ENCODE measurements at regions not wholly inside any gene's neighbourhood (a gene's known extent, or its start where the extent isn't known, plus 50 kb on each side); places are given as distances from the start of the nearest gene placed in this dataset.

DNA sequence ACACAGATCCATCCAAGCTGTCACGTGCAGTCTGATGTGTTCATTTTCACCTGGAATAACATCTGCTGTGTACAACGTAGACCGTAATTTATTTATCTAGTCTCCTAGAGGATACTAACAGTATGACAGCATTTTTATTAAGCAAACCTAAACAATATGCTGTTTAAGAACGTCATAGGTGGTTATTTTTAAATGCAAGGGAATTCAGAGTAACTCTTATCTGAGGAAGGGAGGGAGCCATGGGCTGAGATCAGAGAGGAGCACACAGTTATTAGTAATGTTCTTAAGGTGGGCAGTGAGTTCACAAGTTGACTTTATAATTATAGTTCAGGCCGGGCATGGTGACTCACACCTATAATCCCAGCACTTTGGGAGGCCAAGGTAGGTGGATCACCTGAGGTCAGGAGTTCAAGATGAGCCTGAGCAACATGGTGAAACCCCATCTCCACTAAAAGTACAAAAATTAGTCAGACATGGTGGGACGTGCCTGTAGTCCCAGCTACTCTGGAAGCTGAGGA lies 193.6 kb downstream of the UACA start:
- Mint-ChIP-seq H3K4me1 (peaks cover 2% of the 10 kb centered on the region), H3K4me3 (no peak overlapping the region), H3K36me3 (peaks cover 4% of the 10 kb centered on the region), H3K9me3 (peaks cover 4% of the 10 kb centered on the region), H3K27me3 (peaks cover 8% of the 10 kb centered on the region), H3K27ac (no peak overlapping the region)
- DNase-seq (ENCODE audit: low spot score in 2 of 2) (no peak), ATAC-seq (ENCODE audit: low read depth) (no peak)

GRCh38 chr15:70569091-70569713 lies 194.2 kb downstream of the UACA start:
- Mint-ChIP-seq H3K36me3 (peaks cover 3% of the 10 kb centered on the region), H3K4me3 (no peak overlapping the region), H3K27ac (no peak overlapping the region), H3K9me3 (peaks cover 2% of the 10 kb centered on the region), H3K4me1 (peaks cover 2% of the 10 kb centered on the region), H3K27me3 (peaks cover 7% of the 10 kb centered on the region)
- ATAC-seq (ENCODE audit: low read depth) (no peak), DNase-seq (ENCODE audit: low spot score in 2 of 2) (no peak)

GRCh38 chr15:70566989-70567388 lies 196.4 kb downstream of the UACA start:
- Mint-ChIP-seq H3K36me3 (no peaks in the 10 kb centered on the region), H3K4me1 (peaks cover 2% of the 10 kb centered on the region), H3K4me3 (no peak overlapping the region), H3K27me3 (peaks cover 9% of the 10 kb centered on the region), H3K9me3 (no peaks in the 10 kb centered on the region), H3K27ac (no peak overlapping the region)
- ATAC-seq (ENCODE audit: low read depth) (no peak), DNase-seq (ENCODE audit: low spot score in 2 of 2) (no peak)

DNA sequence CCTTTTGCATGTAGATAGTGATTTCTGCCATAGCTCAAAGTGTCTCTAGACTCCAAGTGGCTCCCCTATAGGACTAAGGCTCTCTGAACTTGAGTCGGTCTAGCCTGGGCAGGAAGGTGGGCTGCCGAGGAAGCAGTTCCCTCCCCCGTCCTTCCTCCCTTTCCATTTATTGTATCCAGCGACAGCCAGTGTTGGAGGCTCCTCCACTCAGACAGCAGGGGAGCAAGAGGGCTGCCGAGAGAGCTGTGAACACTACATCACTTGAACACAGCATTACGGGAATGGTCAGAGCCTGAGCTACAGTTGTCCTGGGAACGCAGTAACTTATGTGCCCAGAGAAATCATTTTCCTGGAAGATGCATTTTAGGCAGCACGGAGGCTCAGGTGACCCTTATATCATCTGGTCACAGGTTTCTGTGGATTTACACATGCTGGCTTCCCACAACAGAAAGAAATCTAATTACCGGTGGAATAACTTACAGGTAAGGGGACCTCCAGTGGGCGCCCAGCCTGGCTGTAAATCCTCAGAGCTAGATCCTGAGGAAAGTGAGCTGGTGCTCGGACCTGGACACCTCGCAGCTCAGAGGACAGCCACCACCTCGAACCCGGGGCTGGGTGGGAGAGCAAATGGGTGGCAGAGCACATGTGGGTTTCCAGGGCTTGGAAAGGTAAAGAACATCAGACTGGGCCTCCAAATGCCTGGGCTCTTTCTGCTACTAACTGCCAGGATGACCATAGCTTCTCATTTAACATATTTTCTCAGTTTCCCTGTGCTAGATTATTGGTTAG lies 197.1 kb downstream of the UACA start:
- no peak overlapping the region for H3K4me3 Mint-ChIP-seq
- DNase-seq (ENCODE audit: low spot score in 2 of 2), result no peak
- H3K36me3 Mint-ChIP-seq, result no peaks in the 10 kb centered on the region
- H3K4me1 Mint-ChIP-seq, result peaks cover 2% of the 10 kb centered on the region
- H3K27me3 Mint-ChIP-seq, result peaks cover 12% of the 10 kb centered on the region
- no peak for ATAC-seq (ENCODE audit: low read depth)
- no peaks in the 10 kb centered on the region for H3K9me3 Mint-ChIP-seq
- H3K27ac Mint-ChIP-seq, result no peak overlapping the region

- Mint-ChIP-seq H3K4me1 (peaks cover 2% of the 10 kb centered on the region), H3K9me3 (no peaks in the 10 kb centered on the region), H3K4me3 (no peak overlapping the region)
Measured at GRCh38 chr15:70563561-70564095, 199.7 kb downstream of the UACA start.

DNA sequence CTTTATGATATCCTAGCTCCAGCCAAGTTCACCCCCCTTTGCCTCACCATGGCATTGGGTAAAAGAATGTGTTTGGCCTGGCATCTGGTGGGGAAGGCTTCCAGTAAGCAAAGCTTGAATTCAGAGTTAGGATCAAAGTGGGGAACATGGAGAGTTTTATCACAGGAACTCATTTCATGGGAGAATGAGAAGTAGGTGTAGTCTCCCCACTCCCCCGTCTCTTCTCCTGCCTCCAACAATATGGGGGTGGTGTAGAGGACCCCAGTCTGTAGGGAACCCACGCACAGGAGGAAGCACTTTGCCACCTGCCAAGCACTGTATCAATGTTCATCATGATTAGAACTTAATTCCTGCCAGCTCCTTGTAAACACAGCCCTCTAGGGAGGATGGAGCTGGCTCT lies 200.5 kb downstream of the UACA start:
- DNase-seq (ENCODE audit: low spot score in 2 of 2) (no peak), ATAC-seq (ENCODE audit: low read depth) (no peak)
- Mint-ChIP-seq H3K27ac (no peak overlapping the region), H3K4me1 (peaks cover 2% of the 10 kb centered on the region), H3K4me3 (no peak overlapping the region), H3K9me3 (no peaks in the 10 kb centered on the region), H3K36me3 (no peaks in the 10 kb centered on the region), H3K27me3 (peaks cover 12% of the 10 kb centered on the region)

More at GRCh38 chr15:70563561-70564095, 199.7 kb downstream of the UACA start:
- H3K36me3 Mint-ChIP-seq, result no peaks in the 10 kb centered on the region
- DNase-seq (ENCODE audit: low spot score in 2 of 2) (no peak), ATAC-seq (ENCODE audit: low read depth) (no peak)
- no peak overlapping the region for H3K27ac Mint-ChIP-seq
- H3K27me3 Mint-ChIP-seq, result peaks cover 12% of the 10 kb centered on the region

- ATAC-seq (ENCODE audit: low read depth) (no peak), DNase-seq (ENCODE audit: low spot score in 2 of 2) (no peak)
- no peak overlapping the region for H3K27ac Mint-ChIP-seq
- peaks cover 2% of the 10 kb centered on the region for H3K4me1 Mint-ChIP-seq
- H3K27me3 Mint-ChIP-seq, result peaks cover 11% of the 10 kb centered on the region
- H3K9me3 Mint-ChIP-seq, result no peaks in the 10 kb centered on the region
- no peak overlapping the region for H3K4me3 Mint-ChIP-seq
- H3K36me3 Mint-ChIP-seq, result no peaks in the 10 kb centered on the region
Measured at GRCh38 chr15:70561885-70562284, 201.5 kb downstream of the UACA start.

DNA sequence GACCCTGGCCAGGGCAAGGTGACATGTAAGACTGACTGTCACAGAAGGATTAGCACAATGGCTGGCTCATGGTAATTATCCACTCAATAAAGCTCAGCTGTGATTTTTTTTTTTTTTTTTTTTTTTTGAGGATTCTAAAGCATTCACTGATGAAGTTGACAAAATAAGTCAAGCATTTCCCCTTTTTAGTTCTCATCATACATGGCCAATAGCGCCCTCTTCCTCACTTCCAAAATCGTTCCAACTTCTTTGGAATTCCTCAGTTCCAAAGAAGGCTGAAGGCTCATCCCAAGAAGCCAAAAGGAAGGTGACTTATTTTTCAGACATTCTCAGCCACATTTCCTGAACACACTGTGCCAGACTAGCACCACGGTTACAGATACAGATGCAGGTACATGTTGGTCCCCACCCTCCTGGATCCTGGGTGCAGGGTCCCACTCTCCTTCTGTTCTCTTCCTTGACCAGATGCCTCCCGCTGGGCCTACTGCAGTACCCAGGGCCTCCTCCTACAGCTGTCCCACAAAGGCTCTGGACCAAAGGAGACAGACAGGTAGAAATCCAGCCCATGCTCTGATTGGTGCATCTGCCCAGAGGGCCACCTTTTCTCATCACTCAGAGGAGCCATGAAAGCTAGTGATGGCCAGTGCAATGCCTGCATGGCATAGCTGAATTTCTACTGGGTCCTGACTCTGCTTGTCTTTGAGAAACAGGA lies 202.6 kb downstream of the UACA start:
- ATAC-seq (ENCODE audit: low read depth) (no peak), DNase-seq (ENCODE audit: low spot score in 2 of 2) (no peak)
- no peaks in the 10 kb centered on the region for H3K9me3 Mint-ChIP-seq
- H3K4me1 Mint-ChIP-seq, result no peaks in the 10 kb centered on the region
- no peak overlapping the region for H3K4me3 Mint-ChIP-seq
- H3K27me3 Mint-ChIP-seq, result peaks cover 11% of the 10 kb centered on the region
- H3K36me3 Mint-ChIP-seq, result no peaks in the 10 kb centered on the region
- H3K27ac Mint-ChIP-seq, result no peak overlapping the region

- DNase-seq (ENCODE audit: low spot score in 2 of 2) (no peak), ATAC-seq (ENCODE audit: low read depth) (peak; percentile 90)
- no peak overlapping the region for H3K4me3 Mint-ChIP-seq
- H3K4me1 Mint-ChIP-seq, result no peaks in the 10 kb centered on the region
- peaks cover 9% of the 10 kb centered on the region for H3K27me3 Mint-ChIP-seq
- no peaks in the 10 kb centered on the region for H3K36me3 Mint-ChIP-seq
- H3K9me3 Mint-ChIP-seq, result no peaks in the 10 kb centered on the region
- no peak overlapping the region for H3K27ac Mint-ChIP-seq
Measured at GRCh38 chr15:70559265-70560239, 203.8 kb downstream of the UACA start.

- peaks cover 6% of the 10 kb centered on the region for H3K27me3 Mint-ChIP-seq
- no peak overlapping the region for H3K27ac Mint-ChIP-seq
- H3K9me3 Mint-ChIP-seq, result no peaks in the 10 kb centered on the region
- H3K4me3 Mint-ChIP-seq, result no peak overlapping the region
- DNase-seq (ENCODE audit: low spot score in 2 of 2), result no peak
- no peak for ATAC-seq (ENCODE audit: low read depth)
- H3K36me3 Mint-ChIP-seq, result no peaks in the 10 kb centered on the region
- no peaks in the 10 kb centered on the region for H3K4me1 Mint-ChIP-seq
Measured at GRCh38 chr15:70558406-70559264, 204.7 kb downstream of the UACA start.

- Mint-ChIP-seq H3K4me1 (no peaks in the 10 kb centered on the region), H3K27me3 (peaks cover 5% of the 10 kb centered on the region), H3K36me3 (no peaks in the 10 kb centered on the region), H3K27ac (no peak overlapping the region), H3K4me3 (no peak overlapping the region), H3K9me3 (no peaks in the 10 kb centered on the region)
- no peak for ATAC-seq (ENCODE audit: low read depth)
- no peak for DNase-seq (ENCODE audit: low spot score in 2 of 2)
Measured at GRCh38 chr15:70557521-70558258, 205.7 kb downstream of the UACA start.

- H3K4me1 Mint-ChIP-seq, result no peaks in the 10 kb centered on the region
- no peak overlapping the region for H3K27ac Mint-ChIP-seq
- H3K27me3 Mint-ChIP-seq, result peaks cover 2% of the 10 kb centered on the region
- H3K9me3 Mint-ChIP-seq, result peaks cover 2% of the 10 kb centered on the region
- no peak for DNase-seq (ENCODE audit: low spot score in 2 of 2)
- H3K36me3 Mint-ChIP-seq, result no peaks in the 10 kb centered on the region
- H3K4me3 Mint-ChIP-seq, result no peak overlapping the region
- ATAC-seq (ENCODE audit: low read depth), result no peak
Measured at GRCh38 chr15:70556779-70557178, 206.6 kb downstream of the UACA start.
